Astrocyte (in vitro differentiated cells and primary cell): ENCODE measurements at regions not wholly inside any gene's neighbourhood (a gene's known extent, or its start where the extent isn't known, plus 50 kb on each side); places are given as distances from the start of the nearest gene placed in this dataset.
A peak's percentile ranks its signal among the peaks of the same experiment; 100 is the strongest.

Source experiments
- DNase-seq: peaks from one replicate; pipeline ENCODE4 v3.0.0-alpha.2; 2010; ENCODE audit warnings: low read depth
- FAIRE-seq: peaks from 2 replicates; lab custom pipeline; 2011; peaks lifted over from hg19 to GRCh38; lab: Jason Lieb, UNC
- H2AFZ ChIP-seq: 2 replicates; pipeline ENCODE4 v1.6.0; 2012; ENCODE audit warnings: low read depth, low read length, inconsistent platforms
- H3K27ac ChIP-seq: 2 replicates; pipeline ENCODE4 v1.5.1; 2011; ENCODE audit warnings: low read depth, low read length, inconsistent platforms
- H3K27me3 ChIP-seq: 2 replicates; pipeline ENCODE4 v1.6.0; 2011; ENCODE audit warnings: low read length, inconsistent platforms; ENCODE audit not compliant: insufficient read depth
- H3K36me3 ChIP-seq: 2 replicates; pipeline ENCODE4 v1.5.1; 2011; ENCODE audit warnings: low read length, inconsistent platforms; ENCODE audit not compliant: insufficient read depth
- H3K4me1 ChIP-seq: 2 replicates; pipeline ENCODE4 v1.5.1; 2011; ENCODE audit warnings: low read length, inconsistent platforms; ENCODE audit not compliant: insufficient read depth
- H3K4me2 ChIP-seq: 2 replicates; pipeline ENCODE4 v1.6.0; 2012; ENCODE audit warnings: low read length, inconsistent platforms
- H3K4me3 ChIP-seq: 2 replicates; pipeline ENCODE4 v1.5.1; 2011; ENCODE audit warnings: low read depth, mild to moderate bottlenecking, low read length, inconsistent platforms; ENCODE audit not compliant: insufficient read depth
- H3K79me2 ChIP-seq: 2 replicates; pipeline ENCODE4 v1.6.0; 2012; ENCODE audit warnings: mild to moderate bottlenecking, low read length, inconsistent platforms; ENCODE audit not compliant: insufficient read depth
- H3K9ac ChIP-seq: 2 replicates; pipeline ENCODE4 v1.6.0; 2012; ENCODE audit warnings: mild to moderate bottlenecking, low read length, inconsistent platforms
- H3K9me3 ChIP-seq: 2 replicates; pipeline ENCODE4 v1.5.1; 2012; ENCODE audit warnings: low read depth, mild to moderate bottlenecking, low read length, inconsistent platforms; ENCODE audit not compliant: insufficient read depth
- H4K20me1 ChIP-seq: 2 replicates; pipeline ENCODE4 v1.6.0; 2012; ENCODE audit warnings: low read length, inconsistent platforms; ENCODE audit not compliant: insufficient read depth
- H3K27ac Mint-ChIP-seq: one replicate; pipeline ENCODE4 v1.8.0; 2021; ENCODE audit warnings: mild to moderate bottlenecking, mixed read lengths; ENCODE audit not compliant: unreplicated experiment
- H3K27me3 Mint-ChIP-seq: one replicate; pipeline ENCODE4 v1.8.0; 2021; ENCODE audit warnings: low read depth, mixed read lengths; ENCODE audit not compliant: unreplicated experiment
- H3K36me3 Mint-ChIP-seq: one replicate; pipeline ENCODE4 v1.8.0; 2021; ENCODE audit warnings: low read depth, mixed read lengths; ENCODE audit not compliant: unreplicated experiment
- H3K4me1 Mint-ChIP-seq: one replicate; pipeline ENCODE4 v1.8.0; 2021; ENCODE audit warnings: low read depth, mixed read lengths; ENCODE audit not compliant: unreplicated experiment
- H3K4me3 Mint-ChIP-seq: one replicate; pipeline ENCODE4 v1.8.0; 2021; ENCODE audit warnings: mild to moderate bottlenecking, moderate library complexity, mixed read lengths; ENCODE audit not compliant: unreplicated experiment
- H3K9me3 Mint-ChIP-seq: one replicate; pipeline ENCODE4 v1.8.0; 2021; ENCODE audit warnings: mild to moderate bottlenecking, mixed read lengths; ENCODE audit not compliant: unreplicated experiment
- CTCF ChIP-seq: IDR thresholded peaks from 2 replicates; pipeline ENCODE4 v1.5.1; 2011; ENCODE audit warnings: low read depth, mild to moderate bottlenecking, inconsistent platforms, low read length, moderate library complexity; ENCODE audit not compliant: insufficient read depth
- EZH2 ChIP-seq: IDR thresholded peaks from 2 replicates; pipeline ENCODE4 v1.6.1; 2012; ENCODE audit warnings: mild to moderate bottlenecking, low read length, inconsistent platforms; ENCODE audit not compliant: insufficient read depth

- no peak overlapping the region for H2AFZ ChIP-seq
- no peak overlapping the region for H3K4me3 ChIP-seq
Observed at GRCh38 chr3:178297740-178298139, 238.5 kb upstream of the KCNMB2 start.

GRCh38 chr3:178300441-178300959, 235.7 kb upstream of the KCNMB2 start:
- TF ChIP-seq EZH2 (no peak), CTCF (no peak)
- H4K20me1 ChIP-seq: no peaks in the 10 kb centered on the region
- no peak for DNase-seq
- no peaks in the 10 kb centered on the region for H3K27me3 Mint-ChIP-seq
- H3K4me3 Mint-ChIP-seq: peak overlapping the region; percentile 21
- no peak overlapping the region for H3K27ac ChIP-seq
- H3K27ac Mint-ChIP-seq: no peak overlapping the region
- no peaks in the 10 kb centered on the region for H3K4me1 ChIP-seq
- H3K4me2 ChIP-seq: no peak overlapping the region
- no peaks in the 10 kb centered on the region for H3K27me3 ChIP-seq
- H3K4me3 ChIP-seq: no peak overlapping the region
- no peaks in the 10 kb centered on the region for H3K36me3 ChIP-seq
- no peak overlapping the region for H2AFZ ChIP-seq
- no peaks in the 10 kb centered on the region for H3K36me3 Mint-ChIP-seq
- H3K9me3 ChIP-seq: no peaks in the 10 kb centered on the region
- H3K9ac ChIP-seq: no peak overlapping the region
- peaks cover 7% of the 10 kb centered on the region for H3K4me1 Mint-ChIP-seq
- H3K79me2 ChIP-seq: no peaks in the 10 kb centered on the region
- no peaks in the 10 kb centered on the region for H3K9me3 Mint-ChIP-seq
- no peak for FAIRE-seq

More at GRCh38 chr3:178297740-178298139, 238.5 kb upstream of the KCNMB2 start:
- no peak for TF ChIP-seq EZH2
- TF ChIP-seq CTCF: no peak
- no peaks in the 10 kb centered on the region for H3K9me3 Mint-ChIP-seq
- no peak overlapping the region for H3K27ac Mint-ChIP-seq
- H3K36me3 Mint-ChIP-seq: no peaks in the 10 kb centered on the region
- Histone ChIP-seq H3K9me3 (no peaks in the 10 kb centered on the region), H4K20me1 (no peaks in the 10 kb centered on the region), H3K79me2 (no peaks in the 10 kb centered on the region), H3K9ac (no peak overlapping the region), H3K4me2 (no peak overlapping the region), H3K27ac (no peak overlapping the region), H3K4me1 (no peaks in the 10 kb centered on the region), H3K27me3 (no peaks in the 10 kb centered on the region), H3K36me3 (no peaks in the 10 kb centered on the region)
- no peak for FAIRE-seq
- H3K27me3 Mint-ChIP-seq: no peaks in the 10 kb centered on the region
- DNase-seq: no peak
- H3K4me1 Mint-ChIP-seq: peaks cover 7% of the 10 kb centered on the region
- H3K4me3 Mint-ChIP-seq: no peak overlapping the region
